GM19351 (cell line): ENCODE measurements at regions not wholly inside any gene's neighbourhood (a gene's known extent, or its start where the extent isn't known, plus 50 kb on each side); places are given as distances from the start of the nearest gene placed in this dataset.
"Not testable (repeated sequence)": the region's sequence is repeated elsewhere in the genome, so short reads cannot be mapped to it uniquely, and the experiment has no call there.

Experiments used
- ATAC-seq: cut with Tn5 transposase; IDR thresholded peaks from one replicate; pipeline ENCODE4 v1.9.1; 2021; ENCODE audit warnings: mild to moderate bottlenecking, moderate library complexity; ENCODE audit not compliant: unreplicated experiment

- no peak for ATAC-seq
Measured at GRCh38 chr4:171378323-171378722, 434.9 kb upstream of the GALNTL6 start.

- ATAC-seq = no peak
Measured at GRCh38 chr4:171376724-171377123, 436.5 kb upstream of the GALNTL6 start.

- ATAC-seq = no peak
Measured at GRCh38 chr4:171353535-171353934, 459.7 kb upstream of the GALNTL6 start.

GRCh38 chr4:171348090-171348489, 465.1 kb upstream of the GALNTL6 start:
- ATAC-seq = no peak

GRCh38 chr4:171342646-171343045, 470.6 kb upstream of the GALNTL6 start:
- ATAC-seq = no peak

GRCh38 chr4:171340258-171340657, 472.9 kb upstream of the GALNTL6 start:
- ATAC-seq = no peak

GRCh38 chr4:171334549-171334948, 478.7 kb upstream of the GALNTL6 start:
- ATAC-seq = peak; percentile 75

GRCh38 chr4:171308661-171309060, 504.5 kb upstream of the GALNTL6 start:
- no peak for ATAC-seq

GRCh38 chr4:171298048-171298718, 515.0 kb upstream of the GALNTL6 start:
- not testable (repeated sequence) for ATAC-seq

- peak; percentile 70 for ATAC-seq
Measured at GRCh38 chr4:171288816-171289432, 524.3 kb upstream of the GALNTL6 start.

- ATAC-seq = no peak
Measured at GRCh38 chr4:171281359-171281758, 531.8 kb upstream of the GALNTL6 start.

- no peak for ATAC-seq
Measured at GRCh38 chr4:171279131-171279530, 534.1 kb upstream of the GALNTL6 start.

GRCh38 chr4:171266671-171267070, 546.5 kb upstream of the GALNTL6 start:
- ATAC-seq = no peak

- no peak for ATAC-seq
Measured at GRCh38 chr4:171265190-171265818, 547.9 kb upstream of the GALNTL6 start.

GRCh38 chr4:171256223-171256622, 557.0 kb upstream of the GALNTL6 start:
- ATAC-seq = no peak

- ATAC-seq = no peak
Measured at GRCh38 chr4:171246948-171247347, 566.3 kb upstream of the GALNTL6 start.

GRCh38 chr4:171242831-171243230, 570.4 kb upstream of the GALNTL6 start:
- ATAC-seq = no peak

- ATAC-seq = no peak
Measured at GRCh38 chr4:171239196-171239595, 574.0 kb upstream of the GALNTL6 start.

GRCh38 chr4:171235521-171235920, 577.7 kb upstream of the GALNTL6 start:
- no peak for ATAC-seq

- not testable (repeated sequence) for ATAC-seq
Measured at GRCh38 chr4:171229354-171229753, 583.9 kb upstream of the GALNTL6 start.

GRCh38 chr4:171221181-171221580, 592.0 kb upstream of the GALNTL6 start:
- no peak for ATAC-seq

GRCh38 chr4:171203425-171203824, 609.8 kb upstream of the GALNTL6 start:
- ATAC-seq = no peak
